Neural progenitor cell (in vitro differentiated cells): ENCODE measurements at regions not wholly inside any gene's neighbourhood (a gene's known extent, or its start where the extent isn't known, plus 50 kb on each side); places are given as distances from the start of the nearest gene placed in this dataset.

Source experiments
- EZH2phosphoT487 ChIP-seq: fragments of 200-600 bp; sonication (generic); IDR thresholded peaks from 2 replicates; pipeline ENCODE4 v1.6.1; 2017; ENCODE audit warnings: antibody characterized with exemption
- TF ChIP-seq, protein P1 (sequence below): fragments of 200-600 bp; sonication (generic); IDR thresholded peaks from 2 replicates; pipeline ENCODE4 v1.5.1; 2017; ENCODE audit warnings: antibody characterized with exemption, mild to moderate bottlenecking

DNA sequence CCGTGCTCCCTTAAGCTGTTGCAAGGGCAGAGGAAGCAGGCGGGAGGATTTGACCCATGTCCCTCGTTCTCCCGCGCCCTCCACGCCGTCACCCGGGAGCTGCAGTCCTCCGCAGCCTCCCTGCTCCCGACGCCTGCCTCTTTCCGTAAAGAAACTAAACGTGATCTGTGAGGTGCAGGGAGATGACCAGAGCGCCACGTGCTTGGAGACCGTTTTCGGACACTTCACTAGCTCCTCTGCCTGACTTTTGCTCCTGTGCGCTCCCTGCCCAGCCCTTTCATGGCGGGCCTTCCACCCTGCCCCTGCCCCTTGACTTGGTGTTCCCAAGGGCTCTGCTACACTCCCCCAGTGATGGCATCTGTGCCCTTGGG, 171.2 kb downstream of the LSM5 start:
- TF ChIP-seq, protein P1, sequence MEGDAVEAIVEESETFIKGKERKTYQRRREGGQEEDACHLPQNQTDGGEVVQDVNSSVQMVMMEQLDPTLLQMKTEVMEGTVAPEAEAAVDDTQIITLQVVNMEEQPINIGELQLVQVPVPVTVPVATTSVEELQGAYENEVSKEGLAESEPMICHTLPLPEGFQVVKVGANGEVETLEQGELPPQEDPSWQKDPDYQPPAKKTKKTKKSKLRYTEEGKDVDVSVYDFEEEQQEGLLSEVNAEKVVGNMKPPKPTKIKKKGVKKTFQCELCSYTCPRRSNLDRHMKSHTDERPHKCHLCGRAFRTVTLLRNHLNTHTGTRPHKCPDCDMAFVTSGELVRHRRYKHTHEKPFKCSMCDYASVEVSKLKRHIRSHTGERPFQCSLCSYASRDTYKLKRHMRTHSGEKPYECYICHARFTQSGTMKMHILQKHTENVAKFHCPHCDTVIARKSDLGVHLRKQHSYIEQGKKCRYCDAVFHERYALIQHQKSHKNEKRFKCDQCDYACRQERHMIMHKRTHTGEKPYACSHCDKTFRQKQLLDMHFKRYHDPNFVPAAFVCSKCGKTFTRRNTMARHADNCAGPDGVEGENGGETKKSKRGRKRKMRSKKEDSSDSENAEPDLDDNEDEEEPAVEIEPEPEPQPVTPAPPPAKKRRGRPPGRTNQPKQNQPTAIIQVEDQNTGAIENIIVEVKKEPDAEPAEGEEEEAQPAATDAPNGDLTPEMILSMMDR: no peak
- no peak for TF ChIP-seq EZH2phosphoT487
